ENCODE measurements at regions not wholly inside any gene's neighbourhood (a gene's known extent, or its start where the extent isn't known, plus 50 kb on each side); places are given as distances from the start of the nearest gene placed in this dataset.

DNA sequence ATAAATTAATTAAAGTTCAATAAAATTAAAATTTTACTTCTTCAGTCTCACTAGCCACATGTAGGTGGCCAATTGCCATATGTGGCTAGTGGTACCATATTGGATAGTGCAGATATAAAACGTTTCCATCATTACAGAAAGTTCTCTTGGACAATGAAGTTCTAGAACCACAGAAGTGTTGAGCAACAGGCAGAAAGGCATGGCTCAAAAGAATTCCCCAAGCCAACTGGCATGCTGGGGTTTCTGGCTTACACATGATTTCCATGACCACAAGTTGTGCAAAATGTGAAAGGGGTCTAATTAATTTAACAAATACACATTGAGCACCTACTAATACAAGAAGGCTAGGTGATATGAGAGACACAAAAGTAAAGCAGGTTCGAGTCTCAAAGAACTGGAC, 72.2 kb upstream of the CDC42BPA start:
- H3K4me3 ChIP-seq (ENCODE audit: low read depth, low read length), result no peak overlapping the region
- no peak for TF ChIP-seq CTCF (conservative IDR thresholded peaks at IDR 0.05; ENCODE audit: low read depth, low read length)
- peak; percentile 28 for DNase-seq (ENCODE audit: low read depth)

- no peak overlapping the region for H3K4me3 ChIP-seq (ENCODE audit: low read depth, low read length)
- no peak for DNase-seq (ENCODE audit: low read depth)
- no peak for TF ChIP-seq CTCF (conservative IDR thresholded peaks at IDR 0.05; ENCODE audit: low read depth, low read length)
These were observed 70.2 kb upstream of the CDC42BPA start for GRCh38 chr1:227388214-227389168.

GRCh38 chr1:227379555-227379892, 61.2 kb upstream of the CDC42BPA start:
- TF ChIP-seq CTCF (conservative IDR thresholded peaks at IDR 0.05; ENCODE audit: low read depth, low read length), result no peak
- no peak for DNase-seq (ENCODE audit: low read depth)
- no peak overlapping the region for H3K4me3 ChIP-seq (ENCODE audit: low read depth, low read length)

- no peak for TF ChIP-seq CTCF (conservative IDR thresholded peaks at IDR 0.05; ENCODE audit: low read depth, low read length)
- no peak for DNase-seq (ENCODE audit: low read depth)
- H3K4me3 ChIP-seq (ENCODE audit: low read depth, low read length), result no peak overlapping the region
These were observed 60.7 kb upstream of the CDC42BPA start for GRCh38 chr1:227378871-227379554.

GRCh38 chr1:227378181-227378580, 59.9 kb upstream of the CDC42BPA start:
- no peak overlapping the region for H3K4me3 ChIP-seq (ENCODE audit: low read depth, low read length)
- DNase-seq (ENCODE audit: low read depth), result peak; percentile 26
- TF ChIP-seq CTCF (conservative IDR thresholded peaks at IDR 0.05; ENCODE audit: low read depth, low read length), result no peak

DNA sequence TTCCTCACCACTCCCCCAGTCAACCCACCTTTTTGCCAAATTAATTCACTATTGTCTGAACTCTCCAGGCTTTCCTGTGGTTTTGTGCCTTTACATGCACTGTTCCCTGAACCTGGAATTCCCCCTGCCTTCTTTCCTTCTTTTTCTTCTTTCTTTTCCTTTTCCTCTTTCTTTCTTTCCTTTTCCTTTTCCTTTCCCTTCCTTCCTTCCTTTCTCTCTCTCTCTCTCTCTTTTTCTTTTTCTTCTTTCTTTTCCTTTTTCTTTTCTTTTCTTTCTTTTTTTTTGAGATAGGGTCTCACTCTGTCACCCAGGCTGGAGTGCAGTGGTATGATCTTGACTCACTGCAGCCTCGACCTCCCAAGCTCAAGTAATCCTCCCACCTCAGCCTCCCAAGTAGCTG, 56.6 kb upstream of the CDC42BPA start:
- no peak for DNase-seq (ENCODE audit: low read depth)
- no peak for TF ChIP-seq CTCF (conservative IDR thresholded peaks at IDR 0.05; ENCODE audit: low read depth, low read length)
- H3K4me3 ChIP-seq (ENCODE audit: low read depth, low read length), result no peak overlapping the region
